NCI-H748 treated with DMSO at 0.1 percent for 48 hours (cell line): ENCODE measurements at regions not wholly inside any gene's neighbourhood (a gene's known extent, or its start where the extent isn't known, plus 50 kb on each side); places are given as distances from the start of the nearest gene placed in this dataset.

Experiments used
- DNase-seq: peaks from one replicate; lab custom pipeline; 2025; lab: John Stamatoyannopoulos, UW

DNA sequence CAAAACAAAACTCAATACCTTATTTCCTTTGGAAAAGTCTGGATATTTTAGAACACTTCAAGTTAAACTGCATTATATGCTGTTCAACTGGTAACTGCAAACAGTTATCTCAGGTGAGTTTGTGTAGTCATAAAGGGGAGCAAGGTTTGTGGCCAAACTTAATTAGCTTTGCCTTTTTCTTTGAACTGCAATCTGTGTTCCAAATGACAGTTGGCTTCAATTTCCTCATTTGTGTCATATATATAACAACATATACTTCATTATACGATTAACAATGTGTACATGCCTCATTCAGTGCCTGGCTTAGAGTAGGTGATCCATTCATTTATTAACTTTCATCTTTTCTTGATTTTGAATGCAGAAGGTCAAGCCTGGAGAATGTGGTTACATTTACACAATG, 55.8 kb downstream of the KCNE4 start:
- no peak for DNase-seq

DNA sequence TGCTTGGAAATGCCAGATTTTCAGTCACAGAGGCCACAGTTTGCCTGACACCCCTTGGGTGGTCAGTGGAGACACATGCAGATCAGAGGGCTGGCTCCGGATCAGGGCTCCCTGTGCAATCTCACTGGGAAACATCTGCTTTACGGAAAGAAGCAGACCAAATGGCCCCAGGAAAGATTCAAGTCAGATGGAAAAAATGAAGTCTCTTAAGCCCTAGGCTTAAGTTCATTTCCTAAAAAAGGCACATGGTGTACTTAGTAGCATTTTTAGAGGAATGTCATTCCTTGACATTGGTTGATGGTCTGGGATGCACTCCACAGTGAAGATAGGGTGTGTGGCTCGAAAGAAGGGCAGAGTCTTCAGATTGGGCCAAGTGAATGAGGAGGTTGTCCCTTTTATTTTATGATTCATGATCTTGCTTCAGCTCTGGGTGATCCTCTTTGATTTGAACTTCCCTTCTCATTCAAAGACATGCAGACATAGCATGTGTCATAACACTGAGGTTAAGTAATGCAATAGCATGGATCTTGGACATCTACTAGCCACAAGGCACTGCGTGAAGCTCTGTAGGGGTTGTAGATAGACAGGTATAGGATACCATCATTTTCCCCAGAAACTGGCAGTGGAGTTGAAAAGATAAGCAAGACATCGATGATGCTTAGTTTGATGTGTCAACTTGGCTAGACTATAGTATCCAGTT, 56.5 kb downstream of the KCNE4 start:
- no peak for DNase-seq

DNA sequence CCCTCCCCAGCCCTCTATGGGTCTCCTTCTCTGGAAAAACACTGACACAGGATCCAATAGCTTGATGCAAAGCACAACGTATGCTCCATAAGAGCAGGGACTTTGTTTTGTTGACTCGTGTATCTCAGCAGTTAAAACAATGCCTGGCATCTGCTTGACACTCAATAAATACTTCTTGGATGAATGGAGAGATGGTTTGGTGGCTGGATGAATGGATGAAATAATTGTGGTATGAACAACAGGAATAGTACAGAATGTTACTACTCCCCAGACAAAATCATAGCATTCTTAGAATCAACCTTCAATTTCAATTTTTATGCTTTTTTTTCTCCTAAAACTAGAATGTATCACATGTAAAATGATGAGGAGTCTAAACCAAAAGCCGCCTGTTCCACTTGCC, 57.4 kb downstream of the KCNE4 start:
- no peak for DNase-seq

DNA sequence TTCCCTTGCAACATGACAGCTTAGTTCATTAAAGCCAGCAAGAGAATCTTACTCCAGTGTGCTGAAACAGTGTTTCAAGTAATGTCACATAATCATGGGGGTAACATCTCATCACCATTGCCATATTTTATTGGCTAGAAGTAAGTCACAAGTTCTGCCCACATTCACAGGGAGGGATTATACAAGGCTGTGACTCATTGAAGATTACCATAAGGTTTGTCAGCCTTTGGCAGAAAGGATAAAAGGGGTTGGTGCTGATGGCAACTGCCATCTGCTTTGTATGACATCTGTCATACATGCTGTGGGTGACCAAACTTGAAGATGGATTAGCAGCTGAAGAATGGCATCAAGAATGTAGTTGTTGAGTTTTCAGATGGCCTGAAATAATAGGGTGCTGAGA, 61.2 kb downstream of the KCNE4 start:
- no peak for DNase-seq

DNA sequence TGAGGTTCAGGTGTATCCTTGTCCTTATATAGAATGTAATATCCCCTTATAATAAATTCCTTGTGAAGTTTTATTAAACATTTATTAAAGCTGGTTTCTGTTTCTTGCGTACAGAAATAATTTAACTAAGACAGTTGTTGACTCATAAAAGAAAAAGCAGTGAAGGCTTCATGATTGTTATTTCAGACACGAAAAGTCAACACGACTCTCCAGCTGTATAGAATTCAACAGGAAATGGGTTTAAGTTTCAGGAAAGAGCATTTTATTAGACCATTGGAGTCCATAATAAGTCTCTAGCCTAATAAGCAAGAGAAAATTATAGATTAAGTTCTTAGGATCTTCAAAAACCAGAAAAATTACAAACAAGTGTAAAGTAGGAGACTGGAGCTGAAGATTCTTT, 62.2 kb downstream of the KCNE4 start:
- DNase-seq = no peak

DNA sequence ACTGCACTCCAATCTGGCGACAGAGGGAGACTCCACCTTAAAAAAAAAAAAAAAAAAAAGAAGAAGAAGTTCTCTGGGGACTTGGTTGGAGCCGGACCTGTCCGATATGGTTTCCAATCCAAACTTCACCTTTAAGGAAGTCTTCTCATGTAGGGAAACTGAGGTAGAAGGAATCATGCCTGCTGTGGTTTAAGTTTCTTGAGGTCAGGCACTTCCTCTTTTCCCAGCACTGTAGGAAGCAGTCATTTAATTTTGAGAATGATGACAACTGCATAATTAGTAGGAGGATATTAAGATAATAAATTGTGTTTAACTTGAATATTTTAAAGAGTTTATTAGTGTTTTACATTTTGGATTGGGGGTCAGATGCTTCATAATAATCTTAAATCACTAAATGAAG, 62.9 kb downstream of the KCNE4 start:
- DNase-seq = no peak

DNA sequence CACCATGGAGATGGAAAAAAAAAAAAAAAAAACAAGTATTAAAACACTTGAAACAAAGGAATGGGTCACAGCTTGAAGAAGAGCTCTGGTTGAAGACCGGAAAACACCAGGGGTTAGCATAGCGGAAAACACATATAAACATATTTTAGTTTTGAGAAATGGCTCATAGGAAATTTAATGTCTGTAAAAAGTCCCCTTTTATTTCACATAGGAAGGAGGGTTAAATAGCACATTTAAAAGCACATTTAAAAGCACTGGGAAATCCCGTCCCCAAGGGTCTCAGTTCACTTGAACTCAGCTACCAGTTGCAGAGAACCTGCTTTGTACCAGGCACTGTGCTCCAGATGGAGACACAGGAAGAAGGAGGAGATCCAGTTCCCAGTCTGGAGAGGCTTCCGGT, 65.5 kb downstream of the KCNE4 start:
- no peak for DNase-seq

DNA sequence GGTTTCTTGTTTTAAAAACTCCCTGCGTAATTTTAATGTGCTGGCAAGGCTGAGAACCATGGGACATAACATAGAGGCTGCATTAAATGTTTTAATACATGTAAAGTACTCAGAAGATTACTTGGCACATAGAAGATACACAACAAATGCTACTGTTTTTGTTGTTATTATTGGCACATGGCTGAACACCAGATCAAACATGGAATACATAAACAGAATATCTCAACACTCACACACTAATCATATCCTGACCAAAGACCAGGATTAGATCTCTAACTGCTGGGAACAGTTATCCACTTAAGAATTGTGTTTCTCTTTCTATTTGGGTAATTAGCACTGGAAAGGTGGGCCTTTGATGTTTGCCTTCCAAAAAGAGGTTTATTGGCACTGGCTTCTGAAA, 69.3 kb downstream of the KCNE4 start:
- no peak for DNase-seq

DNA sequence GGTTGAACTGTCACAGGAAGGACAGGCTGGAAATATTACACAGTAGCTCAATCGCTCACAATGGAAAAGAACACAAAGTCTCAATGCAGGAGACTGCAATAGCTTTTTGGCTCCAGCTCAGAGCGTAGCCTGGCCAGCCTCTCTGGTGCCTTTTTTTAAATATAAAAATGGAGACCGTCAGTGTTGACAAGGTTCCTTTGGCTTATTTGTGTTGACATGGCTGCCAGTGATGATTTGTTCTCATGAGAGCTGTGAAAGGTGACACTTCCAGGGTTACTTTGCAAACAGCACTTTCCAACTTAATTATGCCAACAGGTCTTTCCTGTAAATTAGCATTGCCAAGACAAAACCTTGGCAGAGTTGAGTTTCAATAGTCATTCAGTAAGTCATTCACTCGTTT, 70.8 kb downstream of the KCNE4 start:
- DNase-seq = peak; percentile 89

DNA sequence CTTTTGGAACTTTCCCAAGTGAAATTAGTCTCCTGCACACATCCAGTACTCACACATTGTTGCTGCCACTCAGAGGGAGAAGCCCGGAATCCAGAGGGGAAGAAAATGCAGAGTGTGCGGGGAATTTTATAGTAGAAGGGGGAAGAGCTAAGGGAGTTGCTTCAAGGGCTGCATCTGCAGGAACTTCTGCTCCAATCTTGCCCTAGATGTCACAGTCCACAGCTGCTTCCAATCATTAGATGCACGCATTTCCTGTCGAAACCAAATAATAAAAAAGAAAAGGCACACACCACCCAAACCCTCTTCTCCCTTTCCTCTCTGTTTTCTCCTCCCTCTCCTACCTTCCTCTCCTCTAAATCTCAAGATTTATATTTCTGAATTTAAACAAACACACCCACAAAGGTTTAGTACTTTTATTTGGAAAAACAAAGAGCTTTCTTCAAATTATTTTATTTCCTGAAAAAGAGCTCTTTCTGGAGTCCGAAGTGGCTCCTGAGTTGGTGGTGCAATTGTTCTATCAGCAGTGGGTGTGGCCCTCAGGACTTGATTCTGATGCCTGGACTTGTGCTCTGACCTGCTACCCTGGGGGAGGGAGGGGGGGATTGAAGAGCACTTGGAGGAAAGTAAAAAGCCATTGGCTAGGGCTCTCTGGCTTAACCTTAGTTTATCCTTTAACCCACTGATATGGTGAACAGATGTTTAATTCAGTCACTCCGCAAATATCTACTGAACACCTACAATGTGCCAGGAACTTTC, 72.0 kb downstream of the KCNE4 start:
- DNase-seq = no peak

DNA sequence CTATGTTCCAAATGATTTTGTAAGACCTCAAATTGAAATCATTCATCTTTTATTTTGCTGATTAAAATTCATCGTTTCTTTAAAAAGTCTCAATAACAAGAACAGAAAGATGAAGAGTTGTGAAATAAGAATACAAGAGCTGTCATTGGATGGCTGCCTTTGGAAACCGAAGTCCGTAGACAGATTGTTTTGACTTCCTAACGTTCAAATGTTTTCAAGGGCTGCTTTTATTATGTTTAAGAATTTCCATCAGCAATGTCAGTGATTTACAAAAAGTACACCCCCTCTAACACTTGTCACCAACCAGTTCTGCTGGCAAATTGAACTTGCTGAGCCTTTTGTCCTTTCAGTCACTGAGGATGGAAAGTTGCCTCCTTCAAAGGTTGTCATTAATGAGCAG, 89.6 kb downstream of the KCNE4 start:
- DNase-seq = no peak

DNA sequence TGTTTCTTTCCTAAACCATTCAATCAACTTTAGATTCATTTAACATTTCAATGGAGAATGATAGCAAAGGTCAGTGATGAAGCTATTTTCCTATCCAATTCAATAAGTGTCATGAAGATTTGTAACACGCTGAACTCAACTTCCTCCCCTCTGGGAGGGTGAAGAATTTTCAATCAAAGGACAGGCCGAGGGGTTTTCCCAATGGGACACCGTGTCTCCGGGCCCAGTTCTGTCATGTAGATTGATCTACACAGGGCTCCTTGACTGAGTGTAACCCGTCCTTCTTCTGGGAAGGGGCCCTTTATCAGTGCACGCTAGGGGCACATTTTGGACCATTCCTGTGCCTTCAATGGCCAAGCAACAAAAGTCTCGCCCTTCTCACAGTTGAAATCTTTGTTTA, 90.1 kb downstream of the KCNE4 start:
- no peak for DNase-seq

DNA sequence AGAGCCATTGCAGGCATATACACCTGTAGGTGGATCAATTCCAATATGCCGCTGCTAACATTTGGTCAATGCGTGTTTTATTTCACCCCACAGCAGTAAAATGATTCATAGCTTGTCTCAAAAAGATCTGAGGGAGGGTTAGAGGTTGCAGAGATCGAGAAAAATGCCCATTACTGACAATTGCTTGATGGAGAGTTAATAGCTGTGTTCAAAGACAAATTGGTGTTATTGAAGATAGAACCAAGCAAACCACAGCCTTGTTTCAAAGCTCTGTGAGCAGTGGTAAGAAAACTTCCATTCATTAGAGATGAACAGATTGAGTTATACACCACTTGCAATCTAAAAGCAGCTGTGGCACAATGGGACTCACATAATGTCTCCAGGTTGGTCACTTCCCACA, 95.4 kb downstream of the KCNE4 start:
- no peak for DNase-seq

DNA sequence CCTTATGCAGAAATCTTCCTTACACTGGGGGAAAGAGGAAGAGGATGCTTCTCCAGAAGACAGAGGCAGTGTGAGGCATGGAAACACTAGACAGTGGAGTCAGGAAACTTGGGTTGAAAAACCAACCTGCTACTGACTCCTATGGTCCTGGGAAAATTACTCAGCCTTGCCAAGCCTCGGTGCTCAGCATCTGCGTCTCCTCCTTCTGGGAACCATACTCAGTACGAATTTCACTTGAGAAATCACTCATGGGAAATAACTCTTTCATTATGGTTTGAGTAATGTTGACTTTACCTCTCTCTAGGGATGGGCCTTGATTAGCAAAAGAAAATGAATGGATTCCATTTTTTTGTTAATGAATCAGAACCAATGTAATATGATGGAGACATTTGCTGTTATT, 96.5 kb downstream of the KCNE4 start:
- no peak for DNase-seq

DNA sequence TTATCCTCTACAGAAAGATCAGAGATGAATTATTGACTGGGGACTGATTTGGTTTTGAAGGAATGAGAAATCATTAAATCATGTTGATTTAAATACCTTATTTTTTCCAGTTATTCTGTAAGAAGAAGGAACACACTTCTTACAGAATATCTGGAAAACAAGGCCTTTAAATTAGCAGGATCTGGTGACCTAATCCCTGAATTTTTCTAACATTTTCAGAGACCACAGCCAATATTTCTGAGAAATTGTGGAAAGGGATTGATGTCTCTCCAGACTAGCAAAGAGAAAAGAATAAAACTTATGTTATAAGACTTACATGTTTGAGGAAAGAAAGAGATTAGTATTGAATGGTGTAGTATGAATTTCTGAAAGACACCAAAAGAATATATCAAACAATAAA, 104.0 kb downstream of the KCNE4 start:
- DNase-seq = no peak

DNA sequence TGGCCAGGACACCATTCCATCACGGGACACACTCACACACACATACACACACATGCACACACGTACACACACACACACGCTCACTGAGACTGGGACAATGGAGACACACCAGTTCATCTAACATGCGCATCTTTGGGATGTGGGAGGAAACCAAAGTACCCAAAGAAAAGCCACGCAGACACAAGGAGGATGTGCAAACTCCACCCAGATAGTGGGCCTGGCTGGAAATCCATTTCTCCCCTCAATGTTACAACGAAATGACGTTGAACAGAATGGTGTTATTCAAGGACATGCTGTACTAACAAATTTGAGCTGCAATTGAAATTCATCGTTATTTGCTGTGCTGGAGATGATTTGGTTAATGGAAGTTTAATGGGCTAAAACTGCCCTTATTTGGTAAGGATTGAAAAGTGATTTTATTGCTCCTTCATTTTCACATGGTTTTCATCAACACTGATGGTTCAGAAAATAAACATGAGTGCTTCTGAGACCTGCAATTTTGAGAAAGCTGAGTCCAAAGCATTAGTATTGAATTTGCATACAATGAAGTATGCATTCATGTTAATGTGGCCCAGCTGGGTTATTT, 110.0 kb downstream of the KCNE4 start:
- no peak for DNase-seq

DNA sequence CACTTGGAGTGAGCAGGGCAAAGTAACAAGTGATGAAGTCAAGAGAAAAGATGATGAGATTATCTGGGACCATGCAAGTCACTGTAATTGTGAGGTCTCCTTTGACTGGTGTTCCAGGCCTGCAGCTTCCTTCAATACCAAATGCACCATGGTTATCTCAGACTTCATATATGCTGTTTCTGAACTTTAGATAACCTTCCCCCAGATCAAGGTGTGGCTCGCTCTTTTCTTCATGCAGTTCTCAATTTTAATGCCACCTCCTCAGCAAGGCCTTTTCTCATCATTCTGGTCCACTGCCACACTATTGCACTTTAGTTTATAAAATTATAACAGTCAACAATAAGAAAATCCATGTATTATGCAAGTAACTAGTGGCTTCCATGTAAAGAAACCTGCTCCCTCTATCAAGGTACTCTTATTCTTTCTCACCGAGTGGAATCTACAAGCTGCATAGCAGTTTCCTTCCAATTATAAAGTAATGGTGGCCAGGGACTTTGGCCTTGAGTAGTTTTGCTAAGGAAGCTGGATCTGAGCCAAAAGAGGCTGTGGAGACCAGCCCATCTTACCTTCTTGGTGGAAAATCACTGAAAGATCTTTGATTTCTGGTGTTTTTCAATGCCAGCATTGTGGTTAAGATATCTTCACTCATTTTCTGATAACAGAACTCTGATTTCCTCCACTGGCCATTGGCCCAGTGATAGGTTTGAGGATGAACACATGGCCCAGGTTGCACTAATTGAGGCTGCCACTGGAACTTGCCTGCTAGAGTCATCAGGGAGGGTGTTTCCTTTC, 113.6 kb downstream of the KCNE4 start:
- no peak for DNase-seq

DNA sequence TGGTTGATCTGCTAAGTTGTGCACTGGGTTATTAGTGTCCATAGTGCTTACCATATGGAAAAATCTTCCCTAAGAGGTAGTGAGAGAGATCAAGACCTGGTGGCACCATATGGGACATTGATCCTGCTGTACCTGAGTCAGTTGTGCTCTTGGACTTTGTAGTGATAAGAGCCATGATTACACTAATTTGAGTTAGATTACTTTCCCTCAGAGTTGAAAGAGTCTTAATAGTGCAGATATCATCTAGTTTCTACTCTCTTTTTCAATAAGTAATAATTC, 114.2 kb downstream of the KCNE4 start:
- DNase-seq = no peak

DNA sequence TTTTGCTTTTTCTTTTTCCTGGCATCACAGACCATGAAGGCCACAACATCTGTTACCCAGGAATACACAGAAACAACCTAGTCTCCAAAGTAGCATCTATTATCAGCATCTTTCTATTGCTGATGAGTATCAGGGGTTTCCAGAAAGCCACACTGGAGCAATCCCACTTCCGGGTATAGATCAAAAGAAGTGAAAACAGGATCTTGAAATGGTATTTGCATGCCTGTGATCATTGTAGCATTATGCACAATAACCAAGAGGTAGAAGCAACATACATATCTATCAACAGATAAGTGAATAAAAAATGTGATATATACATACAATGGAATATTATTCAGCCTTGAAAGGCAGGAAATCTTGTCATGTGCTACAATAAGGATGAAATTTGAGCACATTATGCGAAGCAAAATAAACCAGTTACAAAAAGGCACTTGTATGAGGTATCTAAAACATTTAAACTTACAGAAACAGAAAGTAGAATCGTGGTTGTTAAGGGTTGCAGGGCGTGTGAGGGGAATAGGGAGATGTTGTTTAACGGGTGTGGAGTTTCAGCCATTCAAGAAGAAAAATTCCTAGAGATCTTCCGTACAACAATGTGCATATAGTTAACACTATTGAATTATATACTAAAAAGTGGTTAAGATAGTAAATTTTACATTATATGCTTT, 115.1 kb downstream of the KCNE4 start:
- DNase-seq = no peak

DNA sequence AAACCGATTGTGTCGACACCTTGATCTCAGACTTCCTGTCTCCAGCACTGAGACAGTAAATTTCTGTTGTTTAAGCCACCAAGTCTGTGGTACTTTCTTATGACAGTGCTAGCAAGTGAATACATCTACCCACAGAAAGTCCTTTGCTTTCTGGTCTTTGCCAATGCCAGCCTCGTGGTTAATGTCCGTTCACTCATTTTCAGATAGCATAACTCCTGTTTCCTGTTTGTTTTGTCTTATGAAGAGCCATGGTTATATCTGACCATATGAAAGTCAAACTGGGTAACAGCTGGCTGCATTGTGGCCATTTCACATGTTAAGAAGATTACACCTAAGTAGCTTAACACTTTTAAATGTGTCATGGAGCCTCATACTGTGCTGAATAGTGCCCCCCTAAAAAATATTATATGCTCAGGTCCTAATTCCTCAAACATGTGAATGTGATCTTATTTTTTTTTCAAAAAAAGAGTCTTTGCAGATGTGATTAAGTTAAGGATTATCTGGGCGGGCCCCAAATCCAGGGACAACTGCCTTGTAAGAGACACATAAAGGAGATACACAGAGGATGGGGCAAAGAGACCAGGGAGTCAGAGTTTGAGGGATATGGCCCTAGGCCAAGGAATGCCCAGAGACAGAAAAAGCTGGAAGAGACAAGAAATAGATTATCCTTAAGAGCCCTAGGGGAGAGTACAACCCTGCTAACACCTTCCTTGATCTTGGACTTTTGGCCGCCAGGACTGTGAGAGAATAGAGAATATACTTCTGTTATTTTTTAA, 118.0 kb downstream of the KCNE4 start:
- DNase-seq = no peak

DNA sequence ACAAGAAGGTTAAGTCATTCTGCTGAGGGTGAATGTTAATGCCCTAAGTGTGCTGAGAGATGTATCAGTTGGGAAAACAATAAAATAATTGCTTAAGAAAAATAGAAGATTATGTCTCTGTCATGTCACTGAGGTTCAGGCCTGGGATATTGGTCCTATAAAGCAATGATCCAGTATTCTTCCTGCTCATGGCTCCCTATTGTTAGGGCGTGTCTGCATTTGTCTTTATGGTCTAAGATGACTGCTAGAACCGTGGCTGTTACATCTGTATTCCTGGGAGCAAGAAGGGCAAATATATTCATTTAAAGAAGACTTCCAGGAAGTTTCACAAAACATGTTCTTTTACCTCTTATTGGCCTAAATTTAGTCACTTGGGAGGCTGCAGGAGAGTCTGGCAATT, 125.0 kb downstream of the KCNE4 start:
- DNase-seq = no peak

DNA sequence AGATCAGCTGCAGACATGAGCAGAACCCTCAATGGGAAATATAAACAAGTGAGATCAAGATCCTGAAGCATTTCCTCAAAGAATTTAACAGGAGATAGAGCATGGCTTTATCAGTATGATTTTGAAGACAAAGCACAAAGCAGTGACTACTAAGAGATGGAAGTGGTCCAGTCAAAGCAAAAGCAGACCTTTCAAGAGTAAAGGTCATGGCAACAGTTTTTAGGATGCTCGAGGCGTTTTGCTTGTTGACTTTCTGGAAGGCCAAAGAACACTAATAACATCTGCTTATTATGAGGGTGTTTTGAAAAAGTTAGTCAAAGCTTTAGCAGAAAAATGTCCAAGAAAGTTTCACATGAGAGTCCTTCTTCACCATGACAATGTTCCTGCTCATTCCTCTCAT, 128.5 kb downstream of the KCNE4 start:
- no peak for DNase-seq
